ENCODE measurements at regions not wholly inside any gene's neighbourhood (a gene's known extent, or its start where the extent isn't known, plus 50 kb on each side); places are given as distances from the start of the nearest gene placed in this dataset.
"Not testable (repeated sequence)": the region's sequence is repeated elsewhere in the genome, so short reads cannot be mapped to it uniquely, and the experiment has no call there.

- Histone ChIP-seq H3K9ac (ENCODE audit: low read depth, low read length, poor library complexity, severe bottlenecking) (no peak overlapping the region), H3F3A (ENCODE audit: low read depth) (no peaks in the 10 kb centered on the region), H2AFZ (ENCODE audit: low read length) (no peak overlapping the region), H3K4me1 (ENCODE audit: insufficient read depth, low read length, poor library complexity, severe bottlenecking) (no peaks in the 10 kb centered on the region), H3K36me3 (ENCODE audit: insufficient read depth, low read length) (no peaks in the 10 kb centered on the region), H3K9me2 (replicated peaks; ENCODE audit: low read depth, low read length) (no peaks in the 10 kb centered on the region), H3K4me3 (ENCODE audit: low read length, poor library complexity, severe bottlenecking) (no peak overlapping the region), H4K20me1 (ENCODE audit: insufficient read depth, low read length, poor library complexity, severe bottlenecking) (no peaks in the 10 kb centered on the region), H3K9me3 (ENCODE audit: insufficient read depth, low read depth, low read length) (no peaks in the 10 kb centered on the region), H3K79me2 (ENCODE audit: insufficient read depth, low read length) (no peaks in the 10 kb centered on the region), H3K4me2 (ENCODE audit: low read depth, low read length, poor library complexity, severe bottlenecking) (no peak overlapping the region), H3K27me3 (ENCODE audit: insufficient read depth, low read length, poor library complexity, severe bottlenecking) (no peaks in the 10 kb centered on the region)
- TF ChIP-seq CTCF (conservative IDR thresholded peaks at IDR 0.05; ENCODE audit: low read length), result no peak
- TF ChIP-seq EZH2phosphoT487 (IDR thresholded peaks at IDR 0.05; ENCODE audit: borderline replicate concordance), result no peak
Observed at GRCh38 chr7:136116186-136116585, 139.0 kb upstream of the MTPN start.

- Histone ChIP-seq H3K9me2 (replicated peaks; ENCODE audit: low read depth, low read length) (no peaks in the 10 kb centered on the region), H3K36me3 (ENCODE audit: insufficient read depth, low read length) (no peaks in the 10 kb centered on the region), H2AFZ (ENCODE audit: low read length) (no peak overlapping the region), H3K79me2 (ENCODE audit: insufficient read depth, low read length) (no peaks in the 10 kb centered on the region), H4K20me1 (ENCODE audit: insufficient read depth, low read length, poor library complexity, severe bottlenecking) (no peaks in the 10 kb centered on the region), H3K9ac (ENCODE audit: low read depth, low read length, poor library complexity, severe bottlenecking) (no peak overlapping the region), H3K27me3 (ENCODE audit: insufficient read depth, low read length, poor library complexity, severe bottlenecking) (no peaks in the 10 kb centered on the region), H3K4me1 (ENCODE audit: insufficient read depth, low read length, poor library complexity, severe bottlenecking) (no peaks in the 10 kb centered on the region), H3K4me3 (ENCODE audit: low read length, poor library complexity, severe bottlenecking) (no peak overlapping the region), H3F3A (ENCODE audit: low read depth) (no peaks in the 10 kb centered on the region), H3K4me2 (ENCODE audit: low read depth, low read length, poor library complexity, severe bottlenecking) (no peak overlapping the region), H3K9me3 (ENCODE audit: insufficient read depth, low read depth, low read length) (no peaks in the 10 kb centered on the region)
- TF ChIP-seq EZH2phosphoT487 (IDR thresholded peaks at IDR 0.05; ENCODE audit: borderline replicate concordance) (no peak), CTCF (conservative IDR thresholded peaks at IDR 0.05; ENCODE audit: low read length) (peak; percentile 76)
Observed at GRCh38 chr7:136114966-136115762, 138.0 kb upstream of the MTPN start.

GRCh38 chr7:136114467-136114866 is 137.3 kb upstream of the MTPN start:
- not testable (repeated sequence) for H3K4me1 ChIP-seq (ENCODE audit: insufficient read depth, low read length, poor library complexity, severe bottlenecking); H3K9me2 ChIP-seq (replicated peaks; ENCODE audit: low read depth, low read length); H3K4me2 ChIP-seq (ENCODE audit: low read depth, low read length, poor library complexity, severe bottlenecking); H3K79me2 ChIP-seq (ENCODE audit: insufficient read depth, low read length); H3K9ac ChIP-seq (ENCODE audit: low read depth, low read length, poor library complexity, severe bottlenecking); H3K9me3 ChIP-seq (ENCODE audit: insufficient read depth, low read depth, low read length); H3K27me3 ChIP-seq (ENCODE audit: insufficient read depth, low read length, poor library complexity, severe bottlenecking); H3K4me3 ChIP-seq (ENCODE audit: low read length, poor library complexity, severe bottlenecking); H3F3A ChIP-seq (ENCODE audit: low read depth); H4K20me1 ChIP-seq (ENCODE audit: insufficient read depth, low read length, poor library complexity, severe bottlenecking); H2AFZ ChIP-seq (ENCODE audit: low read length); H3K36me3 ChIP-seq (ENCODE audit: insufficient read depth, low read length)

GRCh38 chr7:136109037-136109436 is 131.9 kb upstream of the MTPN start:
- H3K27me3 ChIP-seq (ENCODE audit: insufficient read depth, low read length, poor library complexity, severe bottlenecking); H3K4me3 ChIP-seq (ENCODE audit: low read length, poor library complexity, severe bottlenecking); H3K9me2 ChIP-seq (replicated peaks; ENCODE audit: low read depth, low read length); H2AFZ ChIP-seq (ENCODE audit: low read length); H3F3A ChIP-seq (ENCODE audit: low read depth); H3K4me1 ChIP-seq (ENCODE audit: insufficient read depth, low read length, poor library complexity, severe bottlenecking); H3K36me3 ChIP-seq (ENCODE audit: insufficient read depth, low read length); H3K9me3 ChIP-seq (ENCODE audit: insufficient read depth, low read depth, low read length); H3K4me2 ChIP-seq (ENCODE audit: low read depth, low read length, poor library complexity, severe bottlenecking); H3K9ac ChIP-seq (ENCODE audit: low read depth, low read length, poor library complexity, severe bottlenecking); H3K79me2 ChIP-seq (ENCODE audit: insufficient read depth, low read length); H4K20me1 ChIP-seq (ENCODE audit: insufficient read depth, low read length, poor library complexity, severe bottlenecking): not testable (repeated sequence)

All from Loucy (cell line).